ENCODE measurements at regions not wholly inside any gene's neighbourhood (a gene's known extent, or its start where the extent isn't known, plus 50 kb on each side); places are given as distances from the start of the nearest gene placed in this dataset.

DNA sequence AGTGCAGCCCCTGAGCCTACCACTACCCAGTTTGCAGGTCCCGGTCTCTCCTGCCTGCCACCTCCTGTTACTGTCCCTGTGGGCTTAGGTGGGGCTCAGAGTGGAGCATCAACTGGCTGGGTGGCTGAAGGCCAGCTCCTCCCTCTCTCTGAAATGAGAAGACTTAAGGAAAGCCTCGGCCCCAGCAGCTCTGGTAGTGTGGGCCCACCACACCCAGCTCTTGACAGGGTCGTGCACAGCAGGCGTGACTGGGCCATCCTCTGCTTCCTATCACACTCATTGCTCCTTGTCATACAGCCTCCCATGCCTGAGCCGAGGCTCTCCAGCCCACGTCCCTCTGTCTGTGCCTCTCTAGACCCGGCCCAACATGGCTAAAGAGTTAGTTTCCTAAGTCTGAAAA, 142.7 kb upstream of the LINGO1 start:
- TF ChIP-seq, protein P1, sequence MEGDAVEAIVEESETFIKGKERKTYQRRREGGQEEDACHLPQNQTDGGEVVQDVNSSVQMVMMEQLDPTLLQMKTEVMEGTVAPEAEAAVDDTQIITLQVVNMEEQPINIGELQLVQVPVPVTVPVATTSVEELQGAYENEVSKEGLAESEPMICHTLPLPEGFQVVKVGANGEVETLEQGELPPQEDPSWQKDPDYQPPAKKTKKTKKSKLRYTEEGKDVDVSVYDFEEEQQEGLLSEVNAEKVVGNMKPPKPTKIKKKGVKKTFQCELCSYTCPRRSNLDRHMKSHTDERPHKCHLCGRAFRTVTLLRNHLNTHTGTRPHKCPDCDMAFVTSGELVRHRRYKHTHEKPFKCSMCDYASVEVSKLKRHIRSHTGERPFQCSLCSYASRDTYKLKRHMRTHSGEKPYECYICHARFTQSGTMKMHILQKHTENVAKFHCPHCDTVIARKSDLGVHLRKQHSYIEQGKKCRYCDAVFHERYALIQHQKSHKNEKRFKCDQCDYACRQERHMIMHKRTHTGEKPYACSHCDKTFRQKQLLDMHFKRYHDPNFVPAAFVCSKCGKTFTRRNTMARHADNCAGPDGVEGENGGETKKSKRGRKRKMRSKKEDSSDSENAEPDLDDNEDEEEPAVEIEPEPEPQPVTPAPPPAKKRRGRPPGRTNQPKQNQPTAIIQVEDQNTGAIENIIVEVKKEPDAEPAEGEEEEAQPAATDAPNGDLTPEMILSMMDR (IDR thresholded peaks at IDR 0.05 in 8 of 11, conservative IDR thresholded peaks at IDR 0.05 in 3 of 11): no peak
- no peak for TF ChIP-seq POLR2A (IDR thresholded peaks at IDR 0.05)
